ENCODE measurements at regions not wholly inside any gene's neighbourhood (a gene's known extent, or its start where the extent isn't known, plus 50 kb on each side); places are given as distances from the start of the nearest gene placed in this dataset.

DNA sequence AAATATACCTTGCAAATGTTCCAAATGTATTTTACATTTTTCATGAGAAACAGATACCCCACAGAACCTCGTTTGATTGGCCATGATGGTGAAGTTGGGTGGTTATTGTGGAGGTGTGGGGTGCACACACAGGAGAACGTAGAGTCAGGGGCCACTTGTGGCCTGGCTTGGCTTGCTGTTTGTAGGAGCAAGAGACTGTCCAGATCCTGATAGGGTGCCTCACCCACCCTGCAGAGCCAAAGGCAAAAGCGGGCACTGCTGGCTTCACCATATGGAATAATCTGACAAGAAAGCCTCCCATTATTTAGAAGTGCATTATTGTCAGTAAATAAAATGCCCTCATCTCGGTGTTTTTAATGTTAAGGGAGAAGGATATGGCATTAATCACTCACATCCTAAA is 330.2 kb downstream of the TEX29 start:
- DNase-seq (ENCODE audit: low spot score), result no peak
- TF ChIP-seq, protein P1, sequence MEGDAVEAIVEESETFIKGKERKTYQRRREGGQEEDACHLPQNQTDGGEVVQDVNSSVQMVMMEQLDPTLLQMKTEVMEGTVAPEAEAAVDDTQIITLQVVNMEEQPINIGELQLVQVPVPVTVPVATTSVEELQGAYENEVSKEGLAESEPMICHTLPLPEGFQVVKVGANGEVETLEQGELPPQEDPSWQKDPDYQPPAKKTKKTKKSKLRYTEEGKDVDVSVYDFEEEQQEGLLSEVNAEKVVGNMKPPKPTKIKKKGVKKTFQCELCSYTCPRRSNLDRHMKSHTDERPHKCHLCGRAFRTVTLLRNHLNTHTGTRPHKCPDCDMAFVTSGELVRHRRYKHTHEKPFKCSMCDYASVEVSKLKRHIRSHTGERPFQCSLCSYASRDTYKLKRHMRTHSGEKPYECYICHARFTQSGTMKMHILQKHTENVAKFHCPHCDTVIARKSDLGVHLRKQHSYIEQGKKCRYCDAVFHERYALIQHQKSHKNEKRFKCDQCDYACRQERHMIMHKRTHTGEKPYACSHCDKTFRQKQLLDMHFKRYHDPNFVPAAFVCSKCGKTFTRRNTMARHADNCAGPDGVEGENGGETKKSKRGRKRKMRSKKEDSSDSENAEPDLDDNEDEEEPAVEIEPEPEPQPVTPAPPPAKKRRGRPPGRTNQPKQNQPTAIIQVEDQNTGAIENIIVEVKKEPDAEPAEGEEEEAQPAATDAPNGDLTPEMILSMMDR (IDR thresholded peaks at IDR 0.05; ENCODE audit: borderline replicate concordance, control extremely low read depth, extremely low read depth, insufficient read depth, missing control alignments), result no peak
- in situ Hi-C loops (cut with MboI; ENCODE audit: low sequenced_read_pairs, unreplicated experiment), result no loop called here

DNA sequence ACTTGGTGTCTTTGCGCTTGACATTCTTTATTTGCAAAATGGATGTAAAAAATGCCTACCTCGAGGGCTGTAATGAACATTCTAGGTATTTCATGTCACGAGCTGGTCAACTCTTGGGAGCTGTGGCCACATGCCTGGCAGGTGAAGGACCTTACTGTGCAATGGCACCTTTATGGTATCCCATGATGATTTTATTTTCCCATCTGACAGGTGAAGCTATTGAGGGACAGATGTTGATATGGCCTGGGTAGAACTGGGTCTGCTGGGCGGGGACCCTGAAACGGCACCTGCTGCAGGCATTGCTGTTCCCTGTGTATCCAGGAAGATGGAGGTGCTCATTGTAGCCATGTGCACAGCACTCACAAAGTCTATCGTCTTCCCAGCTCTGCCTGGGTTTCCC is 332.2 kb downstream of the TEX29 start:
- TF ChIP-seq, protein P1 (IDR thresholded peaks at IDR 0.05; ENCODE audit: borderline replicate concordance, control extremely low read depth, extremely low read depth, insufficient read depth, missing control alignments), result no peak
- no peak for DNase-seq (ENCODE audit: low spot score)
- in situ Hi-C loops (cut with MboI; ENCODE audit: low sequenced_read_pairs, unreplicated experiment), result no loop called here

DNA sequence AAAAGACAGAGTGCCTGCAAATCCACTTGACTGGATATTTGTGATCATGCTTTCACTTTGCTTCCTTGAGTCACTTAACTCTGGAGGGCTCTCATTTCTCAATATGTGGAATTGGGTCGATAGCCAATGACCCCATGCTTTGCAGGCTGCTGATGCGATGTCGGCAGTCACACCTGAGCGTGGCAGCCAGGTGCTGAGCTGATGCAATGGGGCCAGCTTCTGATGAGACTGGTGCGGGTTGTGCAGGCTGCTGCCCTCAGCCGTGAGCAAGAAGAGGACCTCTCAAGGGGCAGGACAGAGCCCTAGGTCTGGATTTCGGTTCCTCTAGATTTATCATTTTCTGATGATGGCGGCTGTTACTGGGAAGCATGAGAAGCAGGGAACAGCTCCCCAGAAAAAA is 334.1 kb downstream of the TEX29 start:
- DNase-seq (ENCODE audit: low spot score), result no peak
- TF ChIP-seq, protein P1 (IDR thresholded peaks at IDR 0.05; ENCODE audit: borderline replicate concordance, control extremely low read depth, extremely low read depth, insufficient read depth, missing control alignments), result no peak
- in situ Hi-C loops (cut with MboI; ENCODE audit: low sequenced_read_pairs, unreplicated experiment), result no loop called here

DNA sequence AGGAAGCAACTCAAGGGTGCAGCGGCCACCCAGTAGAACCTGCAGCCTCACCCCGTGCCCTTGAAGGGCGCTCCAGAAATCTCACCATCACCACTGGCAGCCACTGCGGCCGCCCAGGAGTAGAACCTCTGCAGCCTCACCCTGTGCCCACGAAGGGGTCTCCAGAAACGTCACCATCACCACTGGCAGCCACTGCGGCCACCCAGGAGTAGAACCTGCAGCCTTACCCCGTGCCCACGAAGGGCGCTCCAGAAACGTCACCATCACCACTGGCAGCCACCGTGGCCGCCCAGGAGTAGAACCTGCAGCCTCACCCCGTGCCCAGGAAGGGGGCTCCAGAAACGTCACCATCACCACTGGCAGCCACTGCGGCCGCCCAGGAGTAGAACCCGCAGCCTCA is 336.0 kb downstream of the TEX29 start:
- TF ChIP-seq, protein P1 (IDR thresholded peaks at IDR 0.05; ENCODE audit: borderline replicate concordance, control extremely low read depth, extremely low read depth, insufficient read depth, missing control alignments), result no peak
- DNase-seq (ENCODE audit: low spot score), result no peak
- in situ Hi-C loops (cut with MboI; ENCODE audit: low sequenced_read_pairs, unreplicated experiment), result no loop called here

DNA sequence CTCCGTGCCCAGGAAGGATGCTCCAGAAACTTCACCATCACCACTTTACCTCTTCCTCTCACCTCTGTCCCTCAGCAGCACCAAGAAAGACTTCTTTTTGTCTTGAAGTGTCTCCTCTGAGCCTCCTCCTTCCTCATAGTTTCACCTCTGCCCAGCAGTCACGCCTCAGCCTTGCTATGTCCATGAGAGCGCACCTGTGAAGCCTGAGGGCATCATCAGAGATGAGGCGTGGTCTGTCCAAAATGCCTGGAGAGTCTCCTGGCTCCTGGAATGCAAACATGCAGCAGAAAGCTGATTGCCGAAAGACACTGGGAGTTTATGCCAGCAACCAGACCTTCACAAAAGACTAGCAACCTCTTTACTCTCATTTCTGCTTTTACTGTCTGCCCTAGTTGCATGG is 336.6 kb downstream of the TEX29 start:
- no peak for DNase-seq (ENCODE audit: low spot score)
- in situ Hi-C loops (cut with MboI; ENCODE audit: low sequenced_read_pairs, unreplicated experiment), result no loop called here
- TF ChIP-seq, protein P1 (IDR thresholded peaks at IDR 0.05; ENCODE audit: borderline replicate concordance, control extremely low read depth, extremely low read depth, insufficient read depth, missing control alignments), result no peak

DNA sequence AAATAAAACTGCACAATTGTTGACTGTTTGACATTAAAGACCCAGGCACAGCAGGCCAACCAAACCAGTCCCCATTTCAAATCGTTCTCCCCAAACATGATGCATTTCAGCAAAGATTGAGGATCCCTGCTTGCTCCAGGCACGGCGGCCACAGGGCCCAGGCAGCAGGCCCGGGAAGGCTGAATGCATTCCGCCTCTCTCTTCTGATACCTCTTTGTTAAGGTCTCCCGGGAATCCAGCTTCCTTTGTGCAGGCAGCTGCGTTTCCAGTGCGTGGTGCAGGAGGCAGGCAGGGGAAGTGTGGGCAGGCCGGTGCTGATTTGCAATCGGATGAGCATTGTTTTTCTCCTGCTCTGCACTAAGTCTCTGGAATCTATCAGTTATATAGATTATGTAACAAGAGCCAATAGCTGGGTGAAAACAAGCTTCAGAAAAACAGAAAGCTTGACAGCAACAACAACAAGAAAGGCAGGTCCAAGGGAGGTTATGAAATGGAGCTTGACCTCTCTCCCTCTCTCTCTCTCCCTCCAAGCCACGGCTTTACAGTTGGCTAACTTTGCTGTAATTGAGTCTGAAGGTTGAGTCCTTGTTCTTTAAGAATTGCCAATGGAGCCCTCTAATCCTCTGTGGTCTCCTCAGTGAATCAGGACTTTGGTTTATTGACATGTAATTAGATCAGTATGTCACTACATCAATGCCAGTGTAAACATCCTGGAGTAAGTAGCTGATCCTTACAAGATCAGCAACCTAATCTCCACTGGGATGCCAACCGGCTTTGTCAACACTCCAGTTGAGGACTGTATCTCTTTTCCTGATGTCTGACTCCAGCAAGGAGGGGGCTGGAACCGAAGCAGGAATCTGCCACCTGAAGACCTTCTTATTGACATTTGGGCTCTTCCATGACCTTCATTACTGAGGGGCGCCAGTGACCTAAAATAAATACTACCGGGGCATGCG is 338.0 kb downstream of the TEX29 start:
- TF ChIP-seq, protein P1 (IDR thresholded peaks at IDR 0.05; ENCODE audit: borderline replicate concordance, control extremely low read depth, extremely low read depth, insufficient read depth, missing control alignments), result no peak
- DNase-seq (ENCODE audit: low spot score), result no peak
- in situ Hi-C loops (cut with MboI; ENCODE audit: low sequenced_read_pairs, unreplicated experiment), result no loop called here

Data from GM13976 (cell line).